Fibroblast of lung (primary cell): ENCODE measurements at regions not wholly inside any gene's neighbourhood (a gene's known extent, or its start where the extent isn't known, plus 50 kb on each side); places are given as distances from the start of the nearest gene placed in this dataset.

ENCODE experiments used
- DNase-seq, 2 donors: peaks; one replicate each; pipeline versions ENCODE4 v3.0.0 to v3.0.0-alpha.2; 2010; ENCODE audit warnings: low read depth in 2 of 2
- H2AFZ ChIP-seq: 2 replicates; pipeline ENCODE4 v1.5.1; 2012; ENCODE audit warnings: low read length, control low read depth, inconsistent platforms
- H3K27ac ChIP-seq: 2 replicates; pipeline ENCODE4 v1.5.1; 2011; ENCODE audit warnings: low read length, control low read depth; ENCODE audit not compliant: insufficient read depth
- H3K27me3 ChIP-seq: 2 replicates; pipeline ENCODE4 v1.5.1; 2011; ENCODE audit warnings: mild to moderate bottlenecking, low read length; ENCODE audit not compliant: control insufficient read depth, insufficient read depth
- H3K36me3 ChIP-seq: 2 replicates; pipeline ENCODE4 v1.5.1; 2011; ENCODE audit warnings: low read length; ENCODE audit not compliant: control insufficient read depth, insufficient read depth
- H3K4me1 ChIP-seq: 2 replicates; pipeline ENCODE4 v1.5.1; 2011; ENCODE audit warnings: low read length; ENCODE audit not compliant: control insufficient read depth, insufficient read depth; ENCODE audit errors: extremely low read depth
- H3K4me2 ChIP-seq: 2 replicates; pipeline ENCODE4 v1.5.1; 2011; ENCODE audit warnings: low read length, control low read depth; ENCODE audit not compliant: insufficient read depth; ENCODE audit errors: extremely low read depth
- H3K4me3 ChIP-seq, 4 experiments: fragments of 200-600 bp in 1 of 4; sonication (generic) in 1 of 4; replicated peaks in 1 of 4; 2 replicates each; pipeline ENCODE4 v1.5.1; 2011 to 2016; ENCODE audit warnings: low read length in 4 of 4, low read depth in 3 of 4, mild to moderate bottlenecking in 3 of 4, control low read depth in 2 of 4, inconsistent platforms in 1 of 4, mixed read lengths in 1 of 4; ENCODE audit not compliant: insufficient read depth in 1 of 4; ENCODE audit errors: control extremely low read depth in 1 of 4
- H3K79me2 ChIP-seq: 2 replicates; pipeline ENCODE4 v1.5.1; 2012; ENCODE audit warnings: mild to moderate bottlenecking, low read length, inconsistent platforms; ENCODE audit not compliant: control insufficient read depth, insufficient read depth
- H3K9ac ChIP-seq: 2 replicates; pipeline ENCODE4 v1.5.1; 2011; ENCODE audit warnings: mild to moderate bottlenecking, low read length, control low read depth; ENCODE audit not compliant: insufficient read depth
- H3K9me3 ChIP-seq: 2 replicates; pipeline ENCODE4 v1.5.1; 2012; ENCODE audit warnings: low read depth, low read length; ENCODE audit not compliant: control insufficient read depth, insufficient read depth
- H4K20me1 ChIP-seq: 2 replicates; pipeline ENCODE4 v1.5.1; 2011; ENCODE audit warnings: low read length; ENCODE audit not compliant: control insufficient read depth, insufficient read depth; ENCODE audit errors: extremely low read depth
- CTCF ChIP-seq, 2 donors: IDR thresholded peaks in 1 of 2; conservative IDR thresholded peaks in 1 of 2; 1 replicate in 1 of 2; 2 replicates in 1 of 2; pipeline ENCODE4 v1.5.1; 2011 to 2012; ENCODE audit warnings: low read length in 2 of 2, control low read depth in 1 of 2, inconsistent platforms in 1 of 2, low read depth in 1 of 2, mild to moderate bottlenecking in 1 of 2
- EZH2 ChIP-seq: IDR thresholded peaks from 2 replicates; pipeline ENCODE4 v1.5.1; 2012; ENCODE audit warnings: low read length, control low read depth, mild to moderate bottlenecking; ENCODE audit errors: missing control alignments

- Histone ChIP-seq H3K27ac (no peak overlapping the region), H3K9ac (no peak overlapping the region), H3K4me1 (no peaks in the 10 kb centered on the region), H2AFZ (no peak overlapping the region), H3K79me2 (no peaks in the 10 kb centered on the region), H3K4me3 (no peak overlapping the region), H3K36me3 (no peaks in the 10 kb centered on the region), H3K4me2 (no peak overlapping the region), H4K20me1 (no peaks in the 10 kb centered on the region), H3K9me3 (no peaks in the 10 kb centered on the region), H3K27me3 (no peaks in the 10 kb centered on the region)
- peak in 1 of 2 donors; percentile 15 for DNase-seq
- TF ChIP-seq EZH2 (no peak), CTCF (conservative IDR thresholded peaks at IDR 0.05 in 1 of 2, IDR thresholded peaks at IDR 0.05 in 1 of 2; ENCODE audit: low read depth in 1 of 2, low read length in 2 of 2) (no peak)
Observed at GRCh38 chr1:79554688-79555087, 548.2 kb upstream of the ADGRL4 start.

- Histone ChIP-seq H3K4me2 (no peak overlapping the region), H4K20me1 (no peaks in the 10 kb centered on the region), H3K36me3 (no peaks in the 10 kb centered on the region), H3K4me1 (no peaks in the 10 kb centered on the region), H3K9ac (no peak overlapping the region), H2AFZ (no peak overlapping the region), H3K27me3 (no peaks in the 10 kb centered on the region), H3K27ac (no peak overlapping the region), H3K4me3 (no peak overlapping the region), H3K79me2 (no peaks in the 10 kb centered on the region), H3K9me3 (no peaks in the 10 kb centered on the region)
- TF ChIP-seq EZH2 = no peak
- no peak for TF ChIP-seq CTCF (conservative IDR thresholded peaks at IDR 0.05 in 1 of 2, IDR thresholded peaks at IDR 0.05 in 1 of 2; ENCODE audit: low read depth in 1 of 2, low read length in 2 of 2)
- peak; percentile 8 to 44 for DNase-seq
Observed at GRCh38 chr1:79551321-79551720, 544.8 kb upstream of the ADGRL4 start.

- Histone ChIP-seq H3K79me2 (no peaks in the 10 kb centered on the region), H3K4me3 (no peak overlapping the region), H3K36me3 (no peaks in the 10 kb centered on the region), H3K27ac (no peak overlapping the region), H2AFZ (no peak overlapping the region), H3K27me3 (no peaks in the 10 kb centered on the region), H3K4me1 (no peaks in the 10 kb centered on the region), H3K9me3 (no peaks in the 10 kb centered on the region), H3K4me2 (no peak overlapping the region), H3K9ac (no peak overlapping the region), H4K20me1 (no peaks in the 10 kb centered on the region)
- no peak for DNase-seq
- no peak for TF ChIP-seq CTCF (conservative IDR thresholded peaks at IDR 0.05 in 1 of 2, IDR thresholded peaks at IDR 0.05 in 1 of 2; ENCODE audit: low read depth in 1 of 2, low read length in 2 of 2)
- TF ChIP-seq EZH2 = no peak
Observed at GRCh38 chr1:79550402-79550801, 543.9 kb upstream of the ADGRL4 start.
